SK-N-SH treated with all-trans-retinoic acid at 6 μM for 48 hours (cell line): ENCODE measurements at regions not wholly inside any gene's neighbourhood (a gene's known extent, or its start where the extent isn't known, plus 50 kb on each side); places are given as distances from the start of the nearest gene placed in this dataset.

ENCODE experiments used
- ATAC-seq: fragments of 200-7000 bp; cut with Tn5 transposase; 3 replicates; pipeline ENCODE4 v1.9.1; 2020; ENCODE audit warnings: mild to moderate bottlenecking, moderate library complexity
- ARNTL ChIP-seq: fragments of 450-650 bp; formaldehyde crosslinking; IDR thresholded peaks from 2 replicates; pipeline ENCODE4 v1.5.0; 2020; ENCODE audit warnings: low read depth, mild to moderate bottlenecking, moderate library complexity, borderline replicate concordance
- BACH2 ChIP-seq: fragments of 250-450 bp; sonication (Bioruptor Pico); IDR thresholded peaks from 2 replicates; pipeline ENCODE4 v1.9.0; 2021; ENCODE audit warnings: mild to moderate bottlenecking, borderline replicate concordance
- CSRNP3 ChIP-seq: fragments of 250-450 bp; sonication (Bioruptor Pico); IDR thresholded peaks from 2 replicates; pipeline ENCODE4 v1.5.1; 2021; ENCODE audit warnings: mild to moderate bottlenecking, moderate library complexity
- ESRRG ChIP-seq: fragments of 250-450 bp; sonication (Bioruptor Pico); IDR thresholded peaks from 2 replicates; pipeline ENCODE4 v1.6.1; 2021; ENCODE audit warnings: mild to moderate bottlenecking
- GLIS3 ChIP-seq: fragments of 250-450 bp; sonication (Bioruptor Pico); IDR thresholded peaks from 2 replicates; pipeline ENCODE4 v1.5.0; 2020; ENCODE audit warnings: mild to moderate bottlenecking, moderate library complexity
- ISL1 ChIP-seq: fragments of 250-450 bp; sonication (Bioruptor Pico); IDR thresholded peaks from 2 replicates; pipeline ENCODE4 v2.1.2; 2022; ENCODE audit warnings: mild to moderate bottlenecking, moderate library complexity
- OSR1 ChIP-seq: fragments of 250-450 bp; sonication (Bioruptor Pico); IDR thresholded peaks from 2 replicates; pipeline ENCODE4 v1.8.0; 2022; ENCODE audit warnings: moderate library complexity, mild to moderate bottlenecking, inconsistent platforms
- PATZ1 ChIP-seq: fragments of 250-450 bp; sonication (Bioruptor Pico); IDR thresholded peaks from 2 replicates; pipeline ENCODE4 v1.8.0; 2020; ENCODE audit warnings: mild to moderate bottlenecking, moderate library complexity, borderline replicate concordance
- RARB ChIP-seq: fragments of 250-450 bp; sonication (Bioruptor Pico); IDR thresholded peaks from 2 replicates; pipeline ENCODE4 v1.8.0; 2021; ENCODE audit warnings: mild to moderate bottlenecking, moderate library complexity
- SNAI2 ChIP-seq: fragments of 250-450 bp; sonication (Bioruptor Pico); IDR thresholded peaks from 2 replicates; pipeline ENCODE4 v1.5.0; 2020; ENCODE audit warnings: mild to moderate bottlenecking, moderate library complexity
- TCF4 ChIP-seq: fragments of 250-450 bp; sonication (Bioruptor Pico); IDR thresholded peaks from 2 replicates; pipeline ENCODE4 v1.8.0; 2021; ENCODE audit warnings: mild to moderate bottlenecking, moderate library complexity, borderline replicate concordance
- TOX ChIP-seq: fragments of 250-450 bp; sonication (Bioruptor Pico); IDR thresholded peaks from 2 replicates; pipeline ENCODE4 v1.8.0; 2021; ENCODE audit warnings: mild to moderate bottlenecking, moderate library complexity, borderline replicate concordance
- TSHZ2 ChIP-seq: fragments of 250-450 bp; sonication (Bioruptor Pico); IDR thresholded peaks from 2 replicates; pipeline ENCODE4 v1.5.0; 2020; ENCODE audit warnings: mild to moderate bottlenecking, moderate library complexity
- ZC3H10 ChIP-seq: fragments of 250-450 bp; sonication (Bioruptor Pico); IDR thresholded peaks from 2 replicates; pipeline ENCODE4 v1.5.1; 2021; ENCODE audit warnings: mild to moderate bottlenecking, moderate library complexity
- ZFP3 ChIP-seq: fragments of 250-450 bp; sonication (Bioruptor Pico); IDR thresholded peaks from 2 replicates; pipeline ENCODE4 v1.5.0; 2020; ENCODE audit warnings: mild to moderate bottlenecking, moderate library complexity
- ZFP30 ChIP-seq: fragments of 450-650 bp; formaldehyde crosslinking; IDR thresholded peaks from 2 replicates; pipeline ENCODE4 v1.5.0; 2022; ENCODE audit warnings: mild to moderate bottlenecking, moderate library complexity
- ZNF565 ChIP-seq: fragments of 450-650 bp; formaldehyde crosslinking; conservative IDR thresholded peaks from 2 replicates; pipeline ENCODE4 v1.5.0; 2020; ENCODE audit warnings: low read depth, mild to moderate bottlenecking, moderate library complexity
- ZNF70 ChIP-seq: fragments of 450-650 bp; formaldehyde crosslinking; IDR thresholded peaks from 2 replicates; pipeline ENCODE4 v1.5.0; 2020; ENCODE audit warnings: mild to moderate bottlenecking, moderate library complexity
- ZNF8 ChIP-seq: fragments of 450-650 bp; formaldehyde crosslinking; IDR thresholded peaks from 2 replicates; pipeline ENCODE4 v1.5.0; 2020; ENCODE audit warnings: mild to moderate bottlenecking, moderate library complexity
- TF ChIP-seq, protein P1 (sequence below): fragments of 250-450 bp; sonication (Bioruptor Pico); IDR thresholded peaks from 2 replicates; pipeline ENCODE4 v1.8.0; 2021; ENCODE audit warnings: low read depth, mild to moderate bottlenecking, moderate library complexity, borderline replicate concordance

- TF ChIP-seq ZNF70: no peak
Observed at GRCh38 chr6:21489826-21490225, 103.7 kb upstream of the SOX4 start (continued).

GRCh38 chr6:21491955-21492354 lies 101.6 kb upstream of the SOX4 start:
- no peak for ATAC-seq
- no peak for TF ChIP-seq ZNF70
- no peak for TF ChIP-seq CSRNP3 (CRISPR knock-in tag)
- TF ChIP-seq ZNF565 (CRISPR knock-in tag): no peak
- TF ChIP-seq RARB: no peak
- TF ChIP-seq GLIS3 (CRISPR knock-in tag): no peak
- TF ChIP-seq, protein P1, sequence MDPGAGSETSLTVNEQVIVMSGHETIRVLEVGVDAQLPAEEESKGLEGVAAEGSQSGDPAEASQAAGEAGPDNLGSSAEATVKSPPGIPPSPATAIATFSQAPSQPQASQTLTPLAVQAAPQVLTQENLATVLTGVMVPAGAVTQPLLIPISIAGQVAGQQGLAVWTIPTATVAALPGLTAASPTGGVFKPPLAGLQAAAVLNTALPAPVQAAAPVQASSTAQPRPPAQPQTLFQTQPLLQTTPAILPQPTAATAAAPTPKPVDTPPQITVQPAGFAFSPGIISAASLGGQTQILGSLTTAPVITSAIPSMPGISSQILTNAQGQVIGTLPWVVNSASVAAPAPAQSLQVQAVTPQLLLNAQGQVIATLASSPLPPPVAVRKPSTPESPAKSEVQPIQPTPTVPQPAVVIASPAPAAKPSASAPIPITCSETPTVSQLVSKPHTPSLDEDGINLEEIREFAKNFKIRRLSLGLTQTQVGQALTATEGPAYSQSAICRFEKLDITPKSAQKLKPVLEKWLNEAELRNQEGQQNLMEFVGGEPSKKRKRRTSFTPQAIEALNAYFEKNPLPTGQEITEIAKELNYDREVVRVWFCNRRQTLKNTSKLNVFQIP (CRISPR knock-in tag): no peak
- no peak for TF ChIP-seq TOX (CRISPR knock-in tag)
- no peak for TF ChIP-seq ZNF8 (CRISPR knock-in tag)
- TF ChIP-seq SNAI2: no peak
- no peak for TF ChIP-seq TSHZ2 (CRISPR knock-in tag)
- no peak for TF ChIP-seq ISL1 (CRISPR knock-in tag)

DNA sequence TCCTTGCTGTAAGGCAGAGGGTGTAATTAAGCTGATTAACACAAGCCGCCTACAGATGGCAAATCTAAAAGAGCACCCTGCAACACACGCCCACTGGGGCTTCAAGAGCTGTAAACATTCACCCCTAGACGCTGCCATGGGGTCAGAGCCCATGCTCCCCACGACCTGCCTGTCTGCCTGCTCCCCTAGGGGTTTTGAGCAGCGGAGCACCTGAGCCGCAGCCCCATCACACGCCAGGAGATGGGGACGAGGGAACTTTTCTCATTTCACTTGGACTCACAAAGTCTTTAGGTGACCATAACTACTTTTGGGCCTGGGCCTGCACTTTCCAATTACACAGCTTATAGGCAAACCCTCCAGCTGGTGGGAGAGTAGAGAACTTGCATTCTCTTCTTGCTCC lies 99.0 kb upstream of the SOX4 start:
- TF ChIP-seq ZFP30 (CRISPR knock-in tag) (no peak), BACH2 (no peak), GLIS3 (CRISPR knock-in tag) (no peak), ARNTL (CRISPR knock-in tag) (no peak), ZNF565 (CRISPR knock-in tag) (no peak), RARB (no peak), ISL1 (CRISPR knock-in tag) (no peak), TSHZ2 (CRISPR knock-in tag) (no peak), ZC3H10 (CRISPR knock-in tag) (no peak), ZNF70 (no peak), ZNF8 (CRISPR knock-in tag) (no peak), ZFP3 (CRISPR knock-in tag) (no peak), TCF4 (CRISPR knock-in tag) (no peak), PATZ1 (no peak), TOX (CRISPR knock-in tag) (no peak), OSR1 (no peak), ESRRG (CRISPR knock-in tag) (no peak)
- TF ChIP-seq, protein P1 (CRISPR knock-in tag): no peak
- ATAC-seq: no peak
